Vagina (tissue), 2 donors: ENCODE measurements at regions not wholly inside any gene's neighbourhood (a gene's known extent, or its start where the extent isn't known, plus 50 kb on each side); places are given as distances from the start of the nearest gene placed in this dataset.

ENCODE experiments used
- CTCF ChIP-seq, 3 experiments: fragments of 450-650 bp in 2 of 3; fragments of 200-600 bp in 1 of 3; sonication (generic) in 1 of 3; IDR thresholded peaks; one replicate each; pipeline ENCODE4 v1.5.1; 2017 to 2019; ENCODE audit warnings: antibody characterized with exemption in 3 of 3, mild to moderate bottlenecking in 2 of 3, moderate library complexity in 2 of 3
- POLR2A ChIP-seq, 2 donors: fragments of 450-650 bp; IDR thresholded peaks; one replicate each; pipeline ENCODE4 v1.6.1; 2017; ENCODE audit warnings: antibody characterized with exemption in 2 of 2, mild to moderate bottlenecking in 2 of 2, moderate library complexity in 2 of 2

GRCh38 chr6:15999201-15999600 is 129.7 kb upstream of the MYLIP start:
- no peak for TF ChIP-seq CTCF (IDR thresholded peaks at IDR 0.05)
- no peak for TF ChIP-seq POLR2A (IDR thresholded peaks at IDR 0.05)
